Spleen (tissue), 11 donors: ENCODE measurements at regions not wholly inside any gene's neighbourhood (a gene's known extent, or its start where the extent isn't known, plus 50 kb on each side); places are given as distances from the start of the nearest gene placed in this dataset.

ENCODE experiments used
- DNase-seq: peaks from one replicate; pipeline ENCODE4 v3.0.0-alpha.2; 2020
- H3K27ac ChIP-seq, 8 donors: fragments of 200-600 bp; sonication (generic) in 7 of 8; 1 replicate in 4 of 8; 2 replicates in 4 of 8; pipeline versions ENCODE4 v1.5.0 to v1.8.0; 2016 to 2021; ENCODE audit warnings: inconsistent platforms in 4 of 8, mild to moderate bottlenecking in 4 of 8, moderate library complexity in 1 of 8
- H3K27me3 ChIP-seq, 7 donors: fragments of 200-600 bp; sonication (generic) in 6 of 7; replicated peaks in 1 of 7; 1 replicate in 4 of 7; 2 replicates in 3 of 7; pipeline versions ENCODE4 v1.5.0 to v1.8.0; 2016 to 2021; ENCODE audit warnings: inconsistent platforms in 3 of 7, mild to moderate bottlenecking in 1 of 7
- H3K36me3 ChIP-seq, 6 donors: fragments of 200-600 bp; sonication (generic) in 5 of 6; 1 replicate in 4 of 6; 2 replicates in 2 of 6; pipeline versions ENCODE4 v1.5.0 to v1.8.0; 2016 to 2021; ENCODE audit warnings: inconsistent platforms in 2 of 6
- H3K4me1 ChIP-seq, 6 donors: fragments of 200-600 bp; sonication (generic) in 5 of 6; 1 replicate in 3 of 6; 2 replicates in 3 of 6; pipeline versions ENCODE4 v1.5.0 to v1.8.0; 2016 to 2021; ENCODE audit warnings: inconsistent platforms in 3 of 6
- H3K4me3 ChIP-seq, 8 donors: fragments of 200-600 bp; sonication (generic) in 7 of 8; 1 replicate in 4 of 8; 2 replicates in 4 of 8; pipeline versions ENCODE4 v1.5.0 to v1.8.0; 2016 to 2021; ENCODE audit warnings: inconsistent platforms in 4 of 8, mild to moderate bottlenecking in 4 of 8, moderate library complexity in 2 of 8
- H3K9me3 ChIP-seq, 8 donors: fragments of 200-600 bp; sonication (generic) in 7 of 8; 1 replicate in 4 of 8; 2 replicates in 4 of 8; pipeline versions ENCODE4 v1.5.0 to v1.8.0; 2016 to 2021; ENCODE audit warnings: inconsistent platforms in 4 of 8
- CTCF ChIP-seq, 11 experiments: fragments of 200-600 bp in 7 of 11; fragments of 450-650 bp in 4 of 11; sonication (generic) in 4 of 11; IDR thresholded peaks in 8 of 11; conservative IDR thresholded peaks in 3 of 11; 1 replicate in 7 of 11; 2 replicates in 4 of 11; pipeline versions ENCODE4 v1.4.0 to v1.8.0; 2016 to 2021; ENCODE audit warnings: antibody characterized with exemption in 11 of 11, inconsistent platforms in 4 of 11, mild to moderate bottlenecking in 1 of 11
- POLR2A ChIP-seq, 3 donors: fragments of 450-650 bp; IDR thresholded peaks; one replicate each; pipeline ENCODE4 v1.5.1; 2017; ENCODE audit warnings: antibody characterized with exemption in 3 of 3, mild to moderate bottlenecking in 1 of 3
- POLR2AphosphoS5 ChIP-seq, 3 donors: sonication (generic); formaldehyde crosslinking; IDR thresholded peaks; one replicate each; pipeline ENCODE4 v1.5.1; 2017; ENCODE audit warnings: antibody characterized with exemption in 3 of 3
- whole genome bisulfite sequencing, 5 donors: extraction: QIAGEN DNeasy Blood & Tissue Kit in 3 of 5; methylation state at CpG; one replicate each; pipeline versions ENCODE4 v1.1.5 to v1.1.7; 2013 to 2018; 5-methylcytosine and 5-hydroxymethylcytosine counted together
- intact Hi-C: fragments of 100-400 bp; cut with DNase I; formaldehyde crosslinking; loops from one replicate; pipeline ENCODE4 v1.15.0; 2023; ENCODE audit warnings: low total_unique reads
- donor health status: healthy with polysubstance abuse.
- donor health status: DM: no; HTN: no; CAD: no; lungs with moderate emphysema.
- donor health status: DM: no; HTN: no; CAD: no.
- donor health status: Bipolar disorder and iron deficiency.
- donor health status: healthy.
- donor health status: DM: no; HTN: no; CAD: no.
- donor health status: DM: yes; HTN: yes; CAD: no.

GRCh38 chr7:73941836-73942551 lies 81.0 kb downstream of the TMEM270 start:
- Histone ChIP-seq H3K9me3 (peaks cover 0 to 60% (median 49%) of the 10 kb centered on the region in 8 donors), H3K36me3 (no peaks in the 10 kb centered on the region), H3K27ac (no peak overlapping the region), H3K27me3 (peaks cover 0 to 8% (median 0%) of the 10 kb centered on the region in 7 donors), H3K4me3 (no peak overlapping the region), H3K4me1 (no peaks in the 10 kb centered on the region)
- 80 to 97% (median 92%) methylated on average over 2 of the region's 2 CpGs for WGBS, 5 donors
- intact Hi-C loops: no loop called here
- TF ChIP-seq POLR2A (IDR thresholded peaks at IDR 0.05): no peak
- TF ChIP-seq CTCF (IDR thresholded peaks at IDR 0.05 in 8 of 11, conservative IDR thresholded peaks at IDR 0.05 in 3 of 11): no peak
- TF ChIP-seq POLR2AphosphoS5 (IDR thresholded peaks at IDR 0.05): no peak
- DNase-seq: no peak

GRCh38 chr7:73945022-73945421 lies 83.0 kb upstream of the ELN start:
- Histone ChIP-seq H3K4me3 (no peak overlapping the region), H3K4me1 (no peaks in the 10 kb centered on the region), H3K36me3 (no peaks in the 10 kb centered on the region), H3K9me3 (peaks cover 5 to 70% (median 62%) of the 10 kb centered on the region in 8 donors), H3K27me3 (peaks cover 0 to 8% (median 0%) of the 10 kb centered on the region in 7 donors), H3K27ac (no peak overlapping the region)
- intact Hi-C loops: no loop called here
- TF ChIP-seq POLR2AphosphoS5 (IDR thresholded peaks at IDR 0.05) (no peak), POLR2A (IDR thresholded peaks at IDR 0.05) (no peak), CTCF (IDR thresholded peaks at IDR 0.05 in 8 of 11, conservative IDR thresholded peaks at IDR 0.05 in 3 of 11) (no peak)
- no peak for DNase-seq
- 90 to 100% (median 96%) methylated on average over 2 of the region's 2 CpGs for WGBS, 5 donors

- 93 to 100% (median 97%) methylated on average over 1 of the region's 1 CpG for WGBS, 5 donors
- intact Hi-C loops: no loop called here
- Histone ChIP-seq H3K9me3 (peaks cover 5 to 48% (median 42%) of the 10 kb centered on the region in 8 donors), H3K27me3 (peaks cover 0 to 6% (median 0%) of the 10 kb centered on the region in 7 donors), H3K27ac (no peak overlapping the region), H3K4me3 (no peak overlapping the region), H3K36me3 (no peaks in the 10 kb centered on the region), H3K4me1 (no peaks in the 10 kb centered on the region)
- no peak for DNase-seq
- TF ChIP-seq CTCF (IDR thresholded peaks at IDR 0.05 in 8 of 11, conservative IDR thresholded peaks at IDR 0.05 in 3 of 11): no peak
- TF ChIP-seq POLR2AphosphoS5 (IDR thresholded peaks at IDR 0.05): no peak
- no peak for TF ChIP-seq POLR2A (IDR thresholded peaks at IDR 0.05)
Observed at GRCh38 chr7:73948287-73948686, 79.7 kb upstream of the ELN start.

DNA sequence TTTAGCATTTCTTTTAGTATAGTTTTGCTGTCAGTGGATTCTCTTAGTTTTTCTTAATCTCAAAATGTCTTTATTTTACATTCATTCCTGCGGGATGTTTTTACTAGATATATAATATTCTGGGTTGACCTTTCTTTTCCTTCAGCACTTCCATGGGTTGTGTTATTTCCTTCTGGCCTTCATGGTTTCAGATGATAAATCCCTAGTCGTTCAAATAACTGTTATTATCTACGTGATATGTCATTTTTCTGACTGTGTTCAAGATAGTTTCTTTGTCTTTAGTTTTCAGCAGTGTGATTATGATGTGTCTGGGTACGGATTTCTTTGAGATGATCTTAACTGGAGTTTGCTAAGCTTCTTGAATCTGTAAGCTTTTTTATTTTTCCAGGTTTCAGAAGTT lies 75.7 kb upstream of the ELN start:
- H3K4me1 ChIP-seq: no peaks in the 10 kb centered on the region
- H3K27me3 ChIP-seq: peaks cover 0 to 4% (median 0%) of the 10 kb centered on the region in 7 donors
- intact Hi-C loops: no loop called here
- H3K4me3 ChIP-seq: no peak overlapping the region
- TF ChIP-seq POLR2A (IDR thresholded peaks at IDR 0.05) (no peak), POLR2AphosphoS5 (IDR thresholded peaks at IDR 0.05) (no peak), CTCF (IDR thresholded peaks at IDR 0.05 in 8 of 11, conservative IDR thresholded peaks at IDR 0.05 in 3 of 11) (no peak)
- H3K9me3 ChIP-seq: peaks cover 5 to 24% (median 21%) of the 10 kb centered on the region in 8 donors
- 55 to 77% (median 71%) methylated on average over 4 of the region's 4 CpGs for WGBS, 5 donors
- DNase-seq: no peak
- no peaks in the 10 kb centered on the region for H3K36me3 ChIP-seq
- H3K27ac ChIP-seq: no peak overlapping the region
